HEK293 (cell line): ENCODE measurements at regions not wholly inside any gene's neighbourhood (a gene's known extent, or its start where the extent isn't known, plus 50 kb on each side); places are given as distances from the start of the nearest gene placed in this dataset.

ENCODE experiments used
- CTCF ChIA-PET: fragments of 350-600 bp; formaldehyde crosslinking; extraction: SDS; loops from one replicate; lab custom pipeline; 2021; ENCODE audit warnings: antibody characterized with exemption; lab: Yijun Ruan, JAX
- POLR2A ChIA-PET: fragments of 300-600 bp; formaldehyde crosslinking; extraction: SDS; loops from one replicate; lab custom pipeline; 2020; ENCODE audit warnings: antibody characterized with exemption, inconsistent platforms; lab: Yijun Ruan, JAX
- H3K27ac ChIP-seq: fragments of 200-500 bp; sonication (Bioruptor generic); 2 replicates; pipeline ENCODE4 v1.5.1; 2014; ENCODE audit warnings: low read depth, low read length, control low read depth, inconsistent platforms; ENCODE audit errors: extremely low read depth
- H3K36me3 ChIP-seq, 2 experiments: fragments of 200-500 bp in 1 of 2; sonication (Bioruptor generic) in 1 of 2; 1 replicate in 1 of 2; 2 replicates in 1 of 2; pipeline ENCODE4 v1.5.1; 2014 to 2017; ENCODE audit warnings: inconsistent platforms in 2 of 2, low read length in 2 of 2; ENCODE audit not compliant: control insufficient read depth in 2 of 2, insufficient read depth in 1 of 2
- H3K4me1 ChIP-seq: fragments of 200-500 bp; sonication (Bioruptor generic); 2 replicates; pipeline ENCODE4 v1.5.1; 2014; ENCODE audit warnings: mild to moderate bottlenecking, low read length, inconsistent platforms; ENCODE audit not compliant: control insufficient read depth, insufficient read depth
- H3K4me3 ChIP-seq: 2 replicates; pipeline ENCODE4 v1.5.1; 2011; ENCODE audit warnings: low read depth, mild to moderate bottlenecking, control low read depth, low read length, moderate library complexity
- H3K9me3 ChIP-seq: fragments of 200-500 bp; sonication (Bioruptor generic); 2 replicates; pipeline ENCODE4 v1.5.1; 2014; ENCODE audit warnings: low read depth, low read length, inconsistent platforms; ENCODE audit not compliant: control insufficient read depth, insufficient read depth
- YY2 ChIP-seq: fragments of 450-650 bp; formaldehyde crosslinking; IDR thresholded peaks from 2 replicates; pipeline ENCODE4 v1.5.1; 2016; ENCODE audit warnings: missing biosample characterization, missing genetic modification characterization
- ZBTB10 ChIP-seq: fragments of 450-650 bp; formaldehyde crosslinking; IDR thresholded peaks from 2 replicates; pipeline ENCODE4 v1.5.1; 2016; ENCODE audit warnings: missing biosample characterization, missing genetic modification characterization
- ZBTB44 ChIP-seq: fragments of 450-650 bp; IDR thresholded peaks from 2 replicates; pipeline ENCODE4 v1.5.1; 2018; ENCODE audit warnings: missing biosample characterization, mild to moderate bottlenecking, missing genetic modification characterization
- ZNF10 ChIP-seq: fragments of 450-650 bp; formaldehyde crosslinking; IDR thresholded peaks from 2 replicates; pipeline ENCODE4 v1.5.1; 2017; ENCODE audit warnings: missing biosample characterization, missing genetic modification characterization
- ZNF133 ChIP-seq: fragments of 450-650 bp; formaldehyde crosslinking; IDR thresholded peaks from 2 replicates; pipeline ENCODE4 v1.5.1; 2016; ENCODE audit warnings: missing biosample characterization, missing genetic modification characterization
- ZNF157 ChIP-seq: fragments of 450-650 bp; formaldehyde crosslinking; IDR thresholded peaks from 2 replicates; pipeline ENCODE4 v1.5.1; 2016; ENCODE audit warnings: missing biosample characterization, missing genetic modification characterization
- ZNF174 ChIP-seq: fragments of 450-650 bp; formaldehyde crosslinking; IDR thresholded peaks from 2 replicates; pipeline ENCODE4 v1.5.0; 2017; ENCODE audit warnings: missing biosample characterization, mild to moderate bottlenecking, missing genetic modification characterization
- ZNF202 ChIP-seq: fragments of 450-650 bp; formaldehyde crosslinking; IDR thresholded peaks from 2 replicates; pipeline ENCODE4 v1.5.1; 2016; ENCODE audit warnings: missing biosample characterization, missing genetic modification characterization, borderline replicate concordance
- ZNF266 ChIP-seq: fragments of 450-650 bp; formaldehyde crosslinking; IDR thresholded peaks from 2 replicates; pipeline ENCODE4 v1.5.1; 2016; ENCODE audit warnings: missing biosample characterization, missing genetic modification characterization, low read depth
- ZNF274 ChIP-seq, 2 experiments: fragments of 200-500 bp in 1 of 2; fragments of 450-650 bp in 1 of 2; sonication (Bioruptor generic) in 1 of 2; formaldehyde crosslinking in 1 of 2; IDR thresholded peaks; 2 replicates each; pipeline versions ENCODE4 v1.5.1 to v1.6.1; 2014 to 2016; ENCODE audit warnings: borderline replicate concordance in 1 of 2, inconsistent platforms in 1 of 2, low read length in 1 of 2, missing biosample characterization in 1 of 2, missing genetic modification characterization in 1 of 2
- ZNF324 ChIP-seq: fragments of 450-650 bp; formaldehyde crosslinking; IDR thresholded peaks from 2 replicates; pipeline ENCODE4 v1.5.1; 2016; ENCODE audit warnings: missing biosample characterization, missing genetic modification characterization
- ZNF362 ChIP-seq: fragments of 450-650 bp; formaldehyde crosslinking; IDR thresholded peaks from 2 replicates; pipeline ENCODE4 v1.5.1; 2016; ENCODE audit warnings: missing biosample characterization, missing genetic modification characterization
- ZNF366 ChIP-seq: fragments of 450-650 bp; formaldehyde crosslinking; conservative IDR thresholded peaks from 2 replicates; pipeline ENCODE4 v1.5.1; 2016; ENCODE audit warnings: missing biosample characterization, missing genetic modification characterization
- ZNF391 ChIP-seq: fragments of 450-650 bp; formaldehyde crosslinking; IDR thresholded peaks from 2 replicates; pipeline ENCODE4 v1.5.1; 2016; ENCODE audit warnings: low read depth, missing biosample characterization, missing genetic modification characterization, borderline replicate concordance
- ZNF473 ChIP-seq: fragments of 450-650 bp; formaldehyde crosslinking; IDR thresholded peaks from 2 replicates; pipeline ENCODE4 v1.5.1; 2017; ENCODE audit warnings: missing biosample characterization, missing genetic modification characterization
- ZNF501 ChIP-seq: fragments of 450-650 bp; formaldehyde crosslinking; IDR thresholded peaks from 2 replicates; pipeline ENCODE4 v1.5.1; 2016; ENCODE audit warnings: missing biosample characterization, missing genetic modification characterization
- ZNF518A ChIP-seq: fragments of 450-650 bp; formaldehyde crosslinking; conservative IDR thresholded peaks from 2 replicates; pipeline ENCODE4 v1.5.1; 2016; ENCODE audit warnings: low read depth, missing biosample characterization, missing genetic modification characterization
- ZNF530 ChIP-seq: fragments of 450-650 bp; formaldehyde crosslinking; IDR thresholded peaks from 2 replicates; pipeline ENCODE4 v1.5.1; 2016; ENCODE audit warnings: low read depth, missing biosample characterization, missing genetic modification characterization
- ZNF555 ChIP-seq: fragments of 450-650 bp; formaldehyde crosslinking; conservative IDR thresholded peaks from 2 replicates; pipeline ENCODE4 v1.5.1; 2017; ENCODE audit warnings: missing biosample characterization, mild to moderate bottlenecking, missing genetic modification characterization, inconsistent platforms
- ZNF610 ChIP-seq: fragments of 450-650 bp; formaldehyde crosslinking; IDR thresholded peaks from 2 replicates; pipeline ENCODE4 v1.5.1; 2016; ENCODE audit warnings: missing biosample characterization, missing genetic modification characterization, borderline replicate concordance
- ZNF704 ChIP-seq: fragments of 450-650 bp; formaldehyde crosslinking; IDR thresholded peaks from 2 replicates; pipeline ENCODE4 v1.5.1; 2016; ENCODE audit warnings: missing biosample characterization, missing genetic modification characterization
- ZNF837 ChIP-seq: fragments of 450-650 bp; formaldehyde crosslinking; IDR thresholded peaks from 2 replicates; pipeline ENCODE4 v1.5.1; 2016; ENCODE audit warnings: missing biosample characterization, missing genetic modification characterization
- ZNF843 ChIP-seq: fragments of 450-650 bp; formaldehyde crosslinking; IDR thresholded peaks from 2 replicates; pipeline ENCODE4 v1.5.1; 2016; ENCODE audit warnings: missing biosample characterization, missing genetic modification characterization
- ZSCAN5A ChIP-seq: fragments of 450-650 bp; formaldehyde crosslinking; IDR thresholded peaks from 2 replicates; pipeline ENCODE4 v1.5.1; 2016; ENCODE audit warnings: missing biosample characterization, missing genetic modification characterization

- TF ChIP-seq ZNF704 (tag by site-specific recombination) (no peak), YY2 (tag by site-specific recombination) (no peak), ZNF555 (no peak), ZNF133 (tag by site-specific recombination) (no peak), ZNF501 (tag by site-specific recombination) (no peak), ZNF362 (tag by site-specific recombination) (no peak), ZNF157 (no peak), ZSCAN5A (tag by site-specific recombination) (no peak), ZNF174 (tag by site-specific recombination) (no peak)
- TF ChIP-seq, all 188 proteins: peak for 0
Observed at GRCh38 chr7:33760146-33760545, 145.2 kb upstream of the BMPER start (continued).

GRCh38 chr7:33760834-33761233 lies 144.5 kb upstream of the BMPER start:
- no peaks in the 10 kb centered on the region for H3K36me3 ChIP-seq
- H3K4me1 ChIP-seq = peaks cover 37% of the 10 kb centered on the region
- ChIA-PET POLR2A (no interaction called here), CTCF (interaction anchor here (0.6 to 3.9 kb wide), 9 partner anchors 13 to 555 kb away, joined by 3 to 28 read pairs (median 4); no protein-coding TSS in a partner anchor)
- no peak overlapping the region for H3K4me3 ChIP-seq
- H3K9me3 ChIP-seq = no peaks in the 10 kb centered on the region
- H3K27ac ChIP-seq = peak overlapping the region; percentile 1; the same call in 1 of the 2 replicates
- TF ChIP-seq ZNF274 (IDR thresholded peaks at IDR 0.05; ENCODE audit: low read length) (no peak), ZNF274 (tag by site-specific recombination; IDR thresholded peaks at IDR 0.05; ENCODE audit: borderline replicate concordance) (no peak), ZNF473 (tag by site-specific recombination) (no peak), ZNF518A (tag by site-specific recombination) (no peak), ZNF391 (tag by site-specific recombination) (no peak), ZNF366 (tag by site-specific recombination) (no peak), ZNF610 (tag by site-specific recombination) (no peak), ZBTB44 (tag by site-specific recombination) (no peak), ZNF10 (tag by site-specific recombination) (no peak), ZNF324 (tag by site-specific recombination) (no peak), ZNF530 (tag by site-specific recombination) (no peak), ZNF837 (tag by site-specific recombination) (no peak), ZBTB10 (no peak), ZNF843 (tag by site-specific recombination) (no peak), ZNF202 (no peak), ZNF266 (tag by site-specific recombination) (no peak)
